Spleen (tissue), 11 donors: ENCODE measurements at regions not wholly inside any gene's neighbourhood (a gene's known extent, or its start where the extent isn't known, plus 50 kb on each side); places are given as distances from the start of the nearest gene placed in this dataset.

Source experiments
- DNase-seq: peaks from one replicate; pipeline ENCODE4 v3.0.0-alpha.2; 2020
- H3K27ac ChIP-seq, 8 donors: fragments of 200-600 bp; sonication (generic) in 7 of 8; 1 replicate in 4 of 8; 2 replicates in 4 of 8; pipeline versions ENCODE4 v1.5.0 to v1.8.0; 2016 to 2021; ENCODE audit warnings: inconsistent platforms in 4 of 8, mild to moderate bottlenecking in 4 of 8, moderate library complexity in 1 of 8
- H3K27me3 ChIP-seq, 7 donors: fragments of 200-600 bp; sonication (generic) in 6 of 7; replicated peaks in 1 of 7; 1 replicate in 4 of 7; 2 replicates in 3 of 7; pipeline versions ENCODE4 v1.5.0 to v1.8.0; 2016 to 2021; ENCODE audit warnings: inconsistent platforms in 3 of 7, mild to moderate bottlenecking in 1 of 7
- H3K36me3 ChIP-seq, 6 donors: fragments of 200-600 bp; sonication (generic) in 5 of 6; 1 replicate in 4 of 6; 2 replicates in 2 of 6; pipeline versions ENCODE4 v1.5.0 to v1.8.0; 2016 to 2021; ENCODE audit warnings: inconsistent platforms in 2 of 6
- H3K4me1 ChIP-seq, 6 donors: fragments of 200-600 bp; sonication (generic) in 5 of 6; 1 replicate in 3 of 6; 2 replicates in 3 of 6; pipeline versions ENCODE4 v1.5.0 to v1.8.0; 2016 to 2021; ENCODE audit warnings: inconsistent platforms in 3 of 6
- H3K4me3 ChIP-seq, 8 donors: fragments of 200-600 bp; sonication (generic) in 7 of 8; 1 replicate in 4 of 8; 2 replicates in 4 of 8; pipeline versions ENCODE4 v1.5.0 to v1.8.0; 2016 to 2021; ENCODE audit warnings: inconsistent platforms in 4 of 8, mild to moderate bottlenecking in 4 of 8, moderate library complexity in 2 of 8
- H3K9me3 ChIP-seq, 8 donors: fragments of 200-600 bp; sonication (generic) in 7 of 8; 1 replicate in 4 of 8; 2 replicates in 4 of 8; pipeline versions ENCODE4 v1.5.0 to v1.8.0; 2016 to 2021; ENCODE audit warnings: inconsistent platforms in 4 of 8
- POLR2A ChIP-seq, 3 donors: fragments of 450-650 bp; IDR thresholded peaks; one replicate each; pipeline ENCODE4 v1.5.1; 2017; ENCODE audit warnings: antibody characterized with exemption in 3 of 3, mild to moderate bottlenecking in 1 of 3
- POLR2AphosphoS5 ChIP-seq, 3 donors: sonication (generic); formaldehyde crosslinking; IDR thresholded peaks; one replicate each; pipeline ENCODE4 v1.5.1; 2017; ENCODE audit warnings: antibody characterized with exemption in 3 of 3
- WGBS, 5 donors: extraction: QIAGEN DNeasy Blood & Tissue Kit in 3 of 5; methylation state at CpG; one replicate each; pipeline versions ENCODE4 v1.1.5 to v1.1.7; 2013 to 2018; 5-methylcytosine and 5-hydroxymethylcytosine counted together
- intact Hi-C: fragments of 100-400 bp; cut with DNase I; formaldehyde crosslinking; loops from one replicate; pipeline ENCODE4 v1.15.0; 2023; ENCODE audit warnings: low total_unique reads
- TF ChIP-seq, protein P1 (sequence below), 11 experiments: fragments of 200-600 bp in 7 of 11; fragments of 450-650 bp in 4 of 11; sonication (generic) in 4 of 11; IDR thresholded peaks in 8 of 11; conservative IDR thresholded peaks in 3 of 11; 1 replicate in 7 of 11; 2 replicates in 4 of 11; pipeline versions ENCODE4 v1.4.0 to v1.8.0; 2016 to 2021; ENCODE audit warnings: antibody characterized with exemption in 11 of 11, inconsistent platforms in 4 of 11, mild to moderate bottlenecking in 1 of 11
- donor health status: healthy with polysubstance abuse.
- donor health status: DM: no; HTN: no; CAD: no; lungs with moderate emphysema.
- donor health status: DM: no; HTN: no; CAD: no.
- donor health status: Bipolar disorder and iron deficiency.
- donor health status: healthy.
- donor health status: DM: no; HTN: no; CAD: no.
- donor health status: DM: yes; HTN: yes; CAD: no.

- Histone ChIP-seq H3K36me3 (no peaks in the 10 kb centered on the region), H3K27me3 (no peaks in the 10 kb centered on the region), H3K4me3 (no peak overlapping the region), H3K27ac (no peak overlapping the region), H3K4me1 (no peaks in the 10 kb centered on the region), H3K9me3 (peaks cover 0 to 36% (median 12%) of the 10 kb centered on the region in 8 donors)
- WGBS, 5 donors: 50 to 65% (median 56%) methylated on average over 2 of the region's 2 CpGs
- TF ChIP-seq POLR2AphosphoS5 (IDR thresholded peaks at IDR 0.05) (no peak), POLR2A (IDR thresholded peaks at IDR 0.05) (no peak)
- TF ChIP-seq, protein P1, sequence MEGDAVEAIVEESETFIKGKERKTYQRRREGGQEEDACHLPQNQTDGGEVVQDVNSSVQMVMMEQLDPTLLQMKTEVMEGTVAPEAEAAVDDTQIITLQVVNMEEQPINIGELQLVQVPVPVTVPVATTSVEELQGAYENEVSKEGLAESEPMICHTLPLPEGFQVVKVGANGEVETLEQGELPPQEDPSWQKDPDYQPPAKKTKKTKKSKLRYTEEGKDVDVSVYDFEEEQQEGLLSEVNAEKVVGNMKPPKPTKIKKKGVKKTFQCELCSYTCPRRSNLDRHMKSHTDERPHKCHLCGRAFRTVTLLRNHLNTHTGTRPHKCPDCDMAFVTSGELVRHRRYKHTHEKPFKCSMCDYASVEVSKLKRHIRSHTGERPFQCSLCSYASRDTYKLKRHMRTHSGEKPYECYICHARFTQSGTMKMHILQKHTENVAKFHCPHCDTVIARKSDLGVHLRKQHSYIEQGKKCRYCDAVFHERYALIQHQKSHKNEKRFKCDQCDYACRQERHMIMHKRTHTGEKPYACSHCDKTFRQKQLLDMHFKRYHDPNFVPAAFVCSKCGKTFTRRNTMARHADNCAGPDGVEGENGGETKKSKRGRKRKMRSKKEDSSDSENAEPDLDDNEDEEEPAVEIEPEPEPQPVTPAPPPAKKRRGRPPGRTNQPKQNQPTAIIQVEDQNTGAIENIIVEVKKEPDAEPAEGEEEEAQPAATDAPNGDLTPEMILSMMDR (IDR thresholded peaks at IDR 0.05 in 8 of 11, conservative IDR thresholded peaks at IDR 0.05 in 3 of 11): no peak
- no peak for DNase-seq
- intact Hi-C loops: no loop called here
Observed at GRCh38 chr4:84291969-84292368, 207.1 kb downstream of the NKX6-1 start.

DNA sequence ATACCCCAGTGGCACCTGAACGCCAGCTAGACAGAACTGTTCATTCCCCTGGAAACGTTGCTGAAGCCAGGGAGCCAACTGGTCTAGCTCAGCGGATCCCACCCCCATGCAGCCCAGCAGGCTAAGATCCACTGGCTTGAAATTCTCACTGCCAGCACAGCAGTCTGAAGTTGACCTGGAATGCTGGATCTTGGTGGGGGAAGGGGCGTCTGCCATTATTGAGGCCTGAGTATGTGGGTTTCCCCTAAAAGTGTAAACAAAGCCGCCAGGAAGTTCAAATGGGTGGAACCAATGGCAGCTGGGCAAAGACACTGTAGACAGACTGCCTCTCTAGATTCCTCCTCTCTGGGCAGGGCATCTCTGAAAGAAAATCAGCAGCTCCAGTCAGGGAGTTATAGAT is 213.0 kb downstream of the NKX6-1 start:
- Histone ChIP-seq H3K9me3 (peaks cover 0 to 34% (median 8%) of the 10 kb centered on the region in 8 donors), H3K27me3 (no peaks in the 10 kb centered on the region), H3K36me3 (no peaks in the 10 kb centered on the region), H3K4me3 (no peak overlapping the region), H3K4me1 (no peaks in the 10 kb centered on the region), H3K27ac (no peak overlapping the region)
- no peak for DNase-seq
- 63 to 79% (median 72%) methylated on average over 3 to 5 of the region's 5 CpGs for WGBS, 5 donors
- intact Hi-C loops: no loop called here
- TF ChIP-seq POLR2A (IDR thresholded peaks at IDR 0.05): no peak
- TF ChIP-seq, protein P1 (IDR thresholded peaks at IDR 0.05 in 8 of 11, conservative IDR thresholded peaks at IDR 0.05 in 3 of 11): no peak
- TF ChIP-seq POLR2AphosphoS5 (IDR thresholded peaks at IDR 0.05): no peak

DNA sequence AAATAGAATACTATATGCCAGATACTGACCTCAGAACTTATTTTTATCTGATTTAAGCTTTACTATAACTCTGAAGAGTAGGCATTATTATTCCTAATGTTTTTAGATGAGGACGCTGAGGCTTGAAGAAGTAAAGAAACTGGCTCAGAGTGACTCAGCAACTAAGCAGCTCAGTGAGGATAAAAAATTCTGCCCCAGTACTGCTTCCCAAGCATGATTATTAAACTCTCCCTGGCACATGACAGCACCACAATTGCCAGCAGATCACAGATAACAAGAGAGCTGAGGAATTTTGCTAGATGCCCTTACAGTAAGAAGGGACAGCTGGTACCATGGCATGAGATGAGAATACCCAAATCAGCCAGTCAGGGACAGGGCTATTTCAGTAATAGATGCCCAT is 219.4 kb downstream of the NKX6-1 start:
- no peak for TF ChIP-seq POLR2A (IDR thresholded peaks at IDR 0.05)
- TF ChIP-seq, protein P1 (IDR thresholded peaks at IDR 0.05 in 8 of 11, conservative IDR thresholded peaks at IDR 0.05 in 3 of 11): no peak
- no peak for TF ChIP-seq POLR2AphosphoS5 (IDR thresholded peaks at IDR 0.05)
- intact Hi-C loops: no loop called here
- H3K27ac ChIP-seq: no peak overlapping the region

DNA sequence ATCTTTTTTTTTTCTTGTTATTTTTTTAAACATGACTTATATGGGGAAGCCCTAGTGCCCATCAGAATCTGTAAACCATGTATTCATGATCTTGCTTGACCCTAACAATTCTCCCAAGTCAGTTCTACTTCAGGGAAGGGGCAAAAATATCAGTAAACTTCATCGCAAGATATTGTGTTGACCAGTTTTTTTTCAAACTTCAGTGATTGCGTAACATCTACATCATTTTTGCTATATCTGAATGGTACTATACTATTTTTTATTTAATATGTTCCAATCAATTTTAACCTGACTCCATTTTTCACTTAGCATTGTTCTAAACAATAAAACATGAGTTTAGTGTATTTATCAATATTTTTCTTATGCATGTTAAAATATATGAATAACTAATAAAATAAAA is 221.2 kb downstream of the NKX6-1 start:
- TF ChIP-seq, protein P1 (IDR thresholded peaks at IDR 0.05 in 8 of 11, conservative IDR thresholded peaks at IDR 0.05 in 3 of 11): no peak
- no peak for TF ChIP-seq POLR2AphosphoS5 (IDR thresholded peaks at IDR 0.05)
- TF ChIP-seq POLR2A (IDR thresholded peaks at IDR 0.05): no peak
- intact Hi-C loops: no loop called here
- DNase-seq: no peak
- WGBS, 5 donors: 47 to 93% (median 71%) methylated on average over 2 of the region's 2 CpGs
- H3K36me3 ChIP-seq: no peaks in the 10 kb centered on the region
- no peak overlapping the region for H3K4me3 ChIP-seq
- H3K27me3 ChIP-seq: no peaks in the 10 kb centered on the region
- no peaks in the 10 kb centered on the region for H3K4me1 ChIP-seq
- H3K9me3 ChIP-seq: no peaks in the 10 kb centered on the region
- H3K27ac ChIP-seq: no peak overlapping the region

More for the DNA sequence above, 219.4 kb downstream of the NKX6-1 start:
- no peaks in the 10 kb centered on the region for H3K9me3 ChIP-seq
- 60 to 77% (median 70%) methylated on average over 1 of the region's 1 CpG for WGBS, 5 donors
- no peaks in the 10 kb centered on the region for H3K36me3 ChIP-seq
- H3K27me3 ChIP-seq: no peaks in the 10 kb centered on the region
- H3K4me3 ChIP-seq: no peak overlapping the region
- DNase-seq: no peak
- no peaks in the 10 kb centered on the region for H3K4me1 ChIP-seq
